ENCODE measurements at regions not wholly inside any gene's neighbourhood (a gene's known extent, or its start where the extent isn't known, plus 50 kb on each side); places are given as distances from the start of the nearest gene placed in this dataset.
"Not testable (repeated sequence)": the region's sequence is repeated elsewhere in the genome, so short reads cannot be mapped to it uniquely, and the experiment has no call there.

DNA sequence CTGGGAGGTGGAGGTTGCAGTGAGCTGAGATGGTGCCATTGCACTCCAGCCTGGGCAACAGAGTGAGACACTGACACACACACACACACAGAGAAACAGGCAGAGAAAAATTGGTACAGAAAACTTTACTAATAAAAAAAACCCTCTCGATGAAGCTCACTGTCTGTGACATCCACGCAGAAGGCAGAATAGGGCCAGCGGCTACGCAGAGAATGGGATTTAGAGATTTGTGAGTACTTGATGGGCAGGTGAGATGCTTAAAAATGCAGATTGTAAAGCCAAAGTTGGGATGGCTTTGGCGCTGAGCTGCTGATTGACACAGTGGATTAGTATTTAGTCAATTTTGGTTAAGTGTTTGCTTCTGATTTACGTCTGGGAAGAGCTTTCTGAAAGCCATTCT lies 561.1 kb downstream of the TBC1D22A start:
- no peak for DNase-seq (ENCODE audit: low spot score)
- no peak for FAIRE-seq

DNA sequence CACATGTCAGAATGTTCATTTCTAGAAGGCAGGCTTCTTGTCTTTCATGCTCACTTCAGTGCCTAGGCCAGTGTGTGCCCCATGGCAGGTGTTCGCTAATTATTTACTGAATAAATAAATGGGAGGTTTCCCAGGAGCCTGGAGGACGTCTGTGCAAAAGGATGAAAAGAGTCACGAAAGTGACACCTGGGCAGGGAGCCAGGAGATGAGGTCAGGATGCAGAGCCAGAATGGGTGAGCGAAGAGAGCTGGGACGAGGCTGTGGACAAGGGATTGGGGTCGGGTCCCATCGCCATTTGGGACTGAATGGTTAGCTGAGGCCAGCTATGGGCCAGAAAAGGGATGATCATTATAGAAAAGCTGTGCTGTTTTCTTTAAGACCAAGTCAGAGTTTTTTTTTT lies 560.4 kb downstream of the TBC1D22A start:
- DNase-seq (ENCODE audit: low spot score), result no peak
- no peak for FAIRE-seq

DNA sequence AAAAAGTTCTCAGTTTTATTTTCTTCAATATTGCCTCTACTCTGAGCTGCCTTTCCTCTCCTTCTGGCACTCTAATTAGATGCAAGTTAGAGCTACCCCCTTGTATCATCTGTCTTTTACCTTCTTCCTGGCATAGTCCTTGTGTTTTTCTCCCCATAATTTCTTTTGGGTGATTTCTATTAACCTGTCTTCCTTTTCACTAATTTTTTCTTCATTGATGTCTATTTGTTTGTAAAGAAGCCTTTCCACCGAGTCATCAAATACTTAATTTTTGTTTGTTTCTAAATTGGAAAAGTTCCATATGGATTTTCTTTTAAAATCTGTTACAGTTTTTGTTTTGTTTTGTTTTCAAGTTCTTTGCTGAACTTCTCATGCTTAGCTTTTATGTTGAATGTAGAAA lies 558.1 kb downstream of the TBC1D22A start:
- no peak for FAIRE-seq

DNA sequence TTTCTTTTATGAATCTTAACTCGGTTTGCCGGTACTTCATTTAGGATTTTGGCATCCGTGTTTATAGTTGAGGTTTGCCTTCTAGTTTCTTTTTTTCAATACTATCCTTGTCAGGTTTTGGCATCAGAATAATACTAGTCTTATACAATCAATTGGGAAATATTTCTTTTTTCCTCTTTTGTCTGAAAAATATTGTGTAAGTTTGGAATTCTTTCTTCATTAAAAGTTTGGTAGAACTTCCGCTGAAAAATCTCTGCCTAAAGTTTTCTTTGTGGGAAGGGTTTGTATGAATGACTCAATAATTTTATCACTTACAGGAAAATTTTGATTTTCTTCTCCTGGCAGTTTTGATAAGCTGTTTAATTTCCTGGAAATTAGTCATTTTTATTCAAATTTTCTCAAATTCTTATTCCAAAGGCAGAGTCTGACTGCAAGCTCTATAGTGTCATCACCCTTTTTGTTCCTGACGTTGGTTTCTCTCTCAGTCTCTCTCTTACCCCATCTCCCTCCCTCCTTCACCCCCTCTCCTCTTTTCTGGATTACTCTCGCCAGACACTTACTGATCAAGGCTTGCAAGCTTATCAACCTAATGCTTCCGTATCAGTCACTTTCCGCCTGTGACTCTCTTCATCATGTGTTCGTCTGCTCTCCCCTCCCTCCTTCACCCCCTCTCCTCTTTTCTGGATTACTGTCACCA lies 555.7 kb downstream of the TBC1D22A start:
- DNase-seq (ENCODE audit: low spot score), result no peak
- FAIRE-seq, result no peak

More for the DNA sequence above, 558.1 kb downstream of the TBC1D22A start:
- no peak for DNase-seq (ENCODE audit: low spot score)

DNA sequence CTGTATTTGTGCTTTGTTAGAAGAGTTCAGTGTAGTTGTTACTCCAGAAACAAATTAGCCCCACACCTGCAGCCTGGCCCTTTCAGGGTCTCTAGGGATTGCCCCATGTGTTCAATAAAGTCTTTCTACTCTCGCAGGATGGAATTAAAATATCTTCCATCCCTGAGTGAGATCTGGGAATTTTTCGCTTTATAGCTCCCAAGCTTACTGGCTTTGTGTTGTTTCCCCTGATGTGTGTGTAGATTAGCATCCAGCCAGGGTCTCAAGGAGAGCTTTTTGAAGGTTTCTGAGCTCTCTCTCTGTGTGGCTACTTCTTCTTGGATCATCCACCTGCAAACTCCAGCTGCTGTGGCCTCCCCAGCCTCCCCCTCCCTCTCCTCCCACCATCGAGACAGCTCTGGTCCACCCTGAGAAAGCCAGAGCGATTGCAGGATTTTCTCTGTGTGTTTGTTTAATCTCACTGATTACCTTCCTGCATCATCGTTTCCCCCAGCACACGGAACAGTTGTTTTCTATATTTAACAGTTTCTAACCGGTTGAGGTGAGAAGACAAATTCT lies 553.5 kb downstream of the TBC1D22A start:
- DNase-seq (ENCODE audit: low spot score), result no peak

DNA sequence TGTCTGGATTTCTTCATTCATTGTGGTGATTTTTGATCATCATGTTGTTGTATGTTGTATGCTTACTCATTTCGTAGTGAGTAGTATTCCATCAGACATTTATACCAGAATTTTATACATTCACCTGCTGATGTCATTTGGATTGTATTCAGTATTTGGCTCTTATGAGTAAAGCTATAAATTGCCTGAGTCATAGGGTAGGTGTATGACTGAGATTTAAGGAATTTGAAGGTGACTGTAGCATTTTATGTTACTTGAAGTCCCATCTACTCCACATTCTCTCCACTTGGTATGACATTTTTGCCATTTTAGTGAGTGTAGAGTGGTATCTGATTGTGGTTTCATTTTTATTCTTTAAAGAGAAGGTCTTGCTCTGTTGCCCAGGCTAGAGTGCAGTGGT lies 548.2 kb downstream of the TBC1D22A start:
- DNase-seq (ENCODE audit: low spot score) (peak; percentile 55), FAIRE-seq (no peak)

More for the DNA sequence above, 553.5 kb downstream of the TBC1D22A start:
- FAIRE-seq, result no peak

DNA sequence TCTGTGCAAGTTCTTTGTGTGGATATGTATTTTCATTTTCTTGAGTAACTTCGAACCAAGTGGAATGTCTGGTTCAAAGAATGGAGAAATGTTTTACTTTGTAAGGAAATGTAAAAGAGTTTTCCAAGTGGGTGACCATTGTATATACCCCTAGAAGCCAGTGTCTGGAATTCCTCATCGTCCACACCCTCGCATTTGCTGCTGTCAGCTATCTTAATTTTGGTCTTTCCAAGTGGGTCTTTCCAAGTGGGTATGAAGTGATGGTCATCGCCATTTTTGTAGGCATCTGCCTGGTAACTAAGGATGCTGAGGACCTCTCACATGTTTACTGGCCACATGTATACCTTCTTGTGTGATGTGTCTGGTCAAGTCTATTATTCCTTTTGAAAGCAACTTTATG lies 547.5 kb downstream of the TBC1D22A start:
- DNase-seq (ENCODE audit: low spot score), result no peak
- FAIRE-seq, result no peak

DNA sequence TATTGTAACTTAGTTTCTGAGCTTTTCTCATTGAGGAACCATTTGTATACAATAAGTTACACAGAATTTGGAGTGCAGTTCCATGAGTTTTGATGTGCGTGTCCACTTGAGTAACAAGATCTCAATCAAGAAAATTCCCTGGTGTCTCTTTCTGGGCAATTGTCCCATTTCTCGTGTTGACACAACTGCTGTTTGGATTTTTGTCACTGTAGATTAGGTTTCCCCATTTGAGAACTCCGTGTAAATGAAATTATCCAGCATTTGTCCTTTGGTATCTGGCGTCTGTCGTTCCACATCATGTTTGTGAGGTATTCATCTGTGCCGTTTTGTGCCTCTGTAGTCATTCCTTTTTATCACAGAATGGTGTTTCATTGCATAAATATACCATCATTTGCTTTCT lies 547.0 kb downstream of the TBC1D22A start:
- DNase-seq (ENCODE audit: low spot score), result no peak
- FAIRE-seq, result peak; percentile 37

DNA sequence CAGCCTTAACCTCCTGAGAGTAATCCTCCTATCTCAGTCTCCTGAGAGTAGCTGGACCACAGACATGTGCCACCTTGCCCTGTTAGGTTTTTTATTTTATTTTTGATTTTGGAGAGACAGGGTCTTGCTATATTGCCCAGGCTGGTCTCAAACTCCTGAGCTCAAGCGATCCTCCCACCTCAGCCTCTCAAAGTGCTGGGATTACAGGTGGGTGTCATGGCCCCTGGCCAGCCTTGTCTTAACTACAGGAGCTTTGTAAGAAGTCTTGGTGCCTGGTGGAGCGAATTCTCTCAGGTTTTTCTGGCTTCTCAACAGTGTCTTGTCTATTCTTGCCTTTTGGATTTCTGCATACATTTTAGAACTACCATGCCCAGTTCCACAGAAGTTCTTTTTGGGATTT lies 546.4 kb downstream of the TBC1D22A start:
- FAIRE-seq (no peak), DNase-seq (ENCODE audit: low spot score) (no peak)

DNA sequence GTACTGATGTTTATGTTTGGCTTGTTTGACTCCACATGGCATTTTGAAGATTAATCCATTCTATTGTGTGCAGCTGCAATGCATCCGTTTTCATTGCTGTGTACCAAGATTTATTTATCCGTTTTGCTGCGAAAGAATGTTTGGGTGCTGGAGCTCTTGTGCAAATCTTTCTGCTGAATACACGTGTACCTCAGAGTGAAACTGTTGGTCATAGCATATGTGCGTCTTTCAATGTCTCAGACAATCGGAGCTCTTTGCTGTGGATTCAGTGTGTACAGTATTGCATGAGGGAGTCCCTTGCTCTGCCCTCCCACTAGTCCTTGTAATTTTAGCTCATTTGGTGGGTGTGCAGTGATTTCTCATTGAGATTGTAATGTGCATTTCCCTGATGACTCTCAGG lies 545.4 kb downstream of the TBC1D22A start:
- no peak for FAIRE-seq
- DNase-seq (ENCODE audit: low spot score), result no peak

DNA sequence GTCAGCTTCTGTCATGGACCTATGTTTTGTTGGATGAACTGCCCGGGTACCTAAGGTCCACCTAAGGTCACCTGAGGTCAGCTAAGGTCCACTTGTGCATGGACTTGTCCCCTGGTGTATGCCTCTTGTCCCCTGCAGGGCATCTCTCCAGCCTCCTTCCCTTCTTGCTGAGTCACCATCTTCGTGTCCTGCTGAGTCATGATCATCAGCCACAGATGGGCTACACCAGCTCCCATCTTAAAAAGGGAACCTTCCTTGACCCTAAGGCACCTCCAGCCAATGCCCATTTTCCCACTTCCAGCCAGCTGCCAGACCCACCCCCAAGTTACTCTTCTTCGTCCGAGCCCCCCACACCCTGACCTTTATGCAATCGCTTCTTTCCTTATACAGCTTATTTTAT lies 544.9 kb downstream of the TBC1D22A start:
- DNase-seq (ENCODE audit: low spot score) (no peak), FAIRE-seq (no peak)

DNA sequence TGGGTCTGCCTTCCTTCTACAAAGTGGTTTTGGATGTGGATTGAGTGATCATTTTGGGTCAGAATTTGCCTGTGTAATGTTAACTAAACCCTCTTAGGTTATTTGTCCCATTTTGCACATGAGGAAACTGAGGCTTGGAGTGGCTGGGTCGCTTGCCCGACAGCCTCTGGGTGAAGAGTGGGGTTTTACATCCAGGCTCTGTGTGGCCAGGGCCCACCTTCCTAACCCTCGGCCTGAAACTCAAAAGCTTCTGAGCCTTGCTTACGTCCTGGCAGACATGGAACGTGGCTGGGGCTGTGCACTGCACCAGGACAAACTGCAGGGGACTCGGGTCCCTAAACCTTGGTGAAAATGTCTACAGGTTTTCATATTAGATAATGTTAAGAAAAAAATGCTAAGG lies 542.4 kb downstream of the TBC1D22A start:
- FAIRE-seq (no peak), DNase-seq (ENCODE audit: low spot score) (no peak)

DNA sequence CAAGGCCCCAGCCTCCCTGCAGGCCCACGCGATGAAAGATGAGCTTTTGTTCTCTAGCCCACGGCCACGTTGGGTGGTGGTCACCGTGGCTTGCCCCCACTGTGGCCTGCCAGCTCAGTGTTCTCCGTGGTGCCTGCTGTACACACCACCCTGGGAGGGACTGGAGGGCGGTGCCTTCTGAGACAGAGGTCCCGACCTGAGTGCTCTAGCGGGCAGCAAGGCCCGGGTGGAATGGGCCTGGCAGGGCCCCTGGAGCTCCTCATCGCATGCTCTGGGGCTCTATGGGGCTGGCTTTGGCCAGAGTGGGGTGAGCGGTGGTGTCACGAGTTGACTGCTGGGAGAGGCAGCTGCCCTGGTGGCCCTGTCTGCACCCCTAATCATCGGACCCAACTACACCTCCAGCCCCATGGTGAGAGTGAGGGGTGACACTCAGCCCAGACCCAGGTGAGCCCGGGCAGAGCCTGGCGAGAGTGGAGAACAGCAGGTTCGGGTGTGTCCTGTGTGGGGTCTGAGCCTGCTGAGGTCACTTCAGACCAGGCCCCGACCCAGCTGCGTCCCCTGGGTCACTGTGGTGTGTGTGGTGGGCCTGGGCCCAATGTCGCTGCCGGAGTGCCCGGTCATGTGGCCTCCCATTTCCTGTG lies 541.9 kb downstream of the TBC1D22A start:
- FAIRE-seq (no peak), DNase-seq (ENCODE audit: low spot score) (no peak)

DNA sequence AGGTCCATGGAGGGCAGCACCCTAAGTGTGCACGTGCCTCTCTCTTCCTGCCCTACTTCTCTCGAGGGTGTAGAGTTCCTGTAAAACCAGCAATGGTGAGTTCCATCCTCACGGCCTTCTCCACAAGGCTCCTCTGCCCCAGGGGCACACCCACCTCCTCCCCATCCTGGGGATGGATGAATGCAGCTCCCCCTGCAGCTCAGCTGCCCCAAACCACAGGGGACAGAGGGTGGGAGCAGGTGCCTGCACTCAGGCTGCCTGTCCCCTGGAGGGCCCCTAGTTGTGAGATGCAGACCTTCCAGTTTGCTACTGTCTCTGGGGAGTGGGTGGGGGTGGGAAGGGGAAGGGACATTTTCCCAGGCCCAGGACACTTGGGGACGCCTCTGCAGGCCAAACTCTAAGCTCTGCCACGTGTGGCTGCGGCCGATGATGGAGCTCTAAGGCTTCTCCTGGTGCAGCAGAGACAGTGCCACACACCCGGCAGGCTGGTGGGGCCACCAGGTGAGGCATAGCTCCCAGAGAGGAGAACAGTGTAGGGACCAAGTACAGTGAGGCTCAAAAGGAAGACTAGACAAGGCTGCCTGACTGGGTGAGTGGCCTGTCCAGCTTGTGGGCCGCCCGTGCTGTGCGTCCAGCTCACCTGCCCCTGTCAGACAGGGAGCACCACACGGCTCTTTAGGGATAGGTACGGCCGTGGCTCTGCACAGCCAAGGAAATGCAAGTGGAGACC lies 540.9 kb downstream of the TBC1D22A start:
- no peak for DNase-seq (ENCODE audit: low spot score)
- FAIRE-seq, result no peak

DNA sequence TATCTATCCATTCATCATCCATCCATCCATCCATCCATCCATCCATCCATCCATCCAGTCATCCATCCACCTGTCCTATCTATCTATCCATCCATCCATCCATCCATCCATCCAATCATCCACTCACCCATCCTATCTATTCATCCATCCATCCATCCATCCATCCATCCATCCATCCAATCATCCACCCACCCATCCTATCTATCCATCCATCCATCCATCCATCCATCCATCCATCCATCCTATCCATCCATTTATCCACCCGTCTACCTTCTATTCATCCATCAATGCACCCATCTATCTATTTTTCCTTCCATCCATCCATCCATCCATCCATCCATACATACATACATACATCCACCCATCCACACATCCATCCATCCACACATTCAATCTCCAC lies 540.1 kb downstream of the TBC1D22A start:
- FAIRE-seq; DNase-seq (ENCODE audit: low spot score): not testable (repeated sequence)

DNA sequence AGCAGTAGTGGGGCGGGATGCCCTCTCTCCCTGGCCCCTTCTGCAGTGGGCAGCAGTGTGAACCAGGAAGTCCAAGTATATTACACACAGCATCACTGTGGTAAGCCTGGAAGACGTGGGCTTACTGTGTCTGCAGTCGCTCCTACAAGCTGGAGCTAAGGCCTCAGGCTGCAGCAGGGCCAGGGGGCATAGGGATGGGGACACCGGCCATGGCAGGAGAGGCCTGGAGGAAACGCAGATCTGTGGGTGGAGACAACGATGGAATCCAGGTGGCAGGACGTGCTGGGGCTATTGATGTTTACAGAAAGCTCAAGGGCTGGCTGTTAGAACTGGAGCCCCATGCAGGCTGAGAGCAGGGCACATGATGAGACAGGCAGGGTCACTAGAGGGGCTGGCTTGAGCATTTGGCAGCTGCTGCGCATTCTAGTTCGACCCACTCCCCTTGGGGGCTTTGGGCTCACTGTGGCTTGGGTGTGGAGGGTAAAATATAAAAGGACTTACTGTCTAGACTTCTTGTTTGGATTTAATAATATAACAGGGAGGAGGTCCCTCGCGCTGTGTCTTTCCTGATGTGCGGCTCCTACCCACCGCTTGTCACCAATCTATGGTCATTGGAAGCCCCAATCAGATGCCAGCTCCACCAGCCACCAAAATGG lies 539.5 kb downstream of the TBC1D22A start:
- FAIRE-seq (no peak), DNase-seq (ENCODE audit: low spot score) (no peak)

DNA sequence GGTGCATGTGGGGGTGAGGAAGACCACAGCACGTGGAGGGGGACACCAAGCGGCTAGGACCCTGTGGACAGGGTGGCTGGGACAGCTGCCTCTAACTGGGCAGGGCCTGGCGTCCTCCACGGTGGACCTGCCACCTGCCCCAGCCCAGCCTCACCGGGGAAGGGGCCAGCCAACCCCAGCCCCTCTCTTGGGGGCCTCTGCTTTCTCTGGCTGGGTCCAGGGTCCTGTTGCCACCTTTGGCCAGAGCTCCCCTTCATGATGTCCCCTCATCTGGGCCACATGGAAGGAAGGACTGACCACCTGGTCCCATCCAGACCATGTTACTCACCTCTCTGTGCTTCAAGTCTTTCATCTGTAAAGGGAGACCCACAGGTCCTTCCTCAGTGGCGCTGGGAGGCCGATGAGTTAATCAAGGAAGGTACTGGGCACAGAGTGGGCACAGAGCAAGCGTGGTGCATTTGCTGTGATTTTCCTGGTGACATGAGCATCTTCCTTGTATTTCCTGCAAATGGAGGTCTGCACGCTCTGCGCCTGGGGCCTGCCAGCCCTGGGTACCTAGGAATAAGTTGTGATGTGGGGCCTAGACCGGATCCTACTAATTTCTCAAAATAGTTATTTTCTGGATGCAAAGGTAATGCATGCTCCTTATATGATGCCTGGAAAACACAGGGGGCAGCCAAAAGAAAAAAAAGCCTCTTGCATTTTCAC lies 538.4 kb downstream of the TBC1D22A start:
- DNase-seq (ENCODE audit: low spot score) (no peak), FAIRE-seq (no peak)

DNA sequence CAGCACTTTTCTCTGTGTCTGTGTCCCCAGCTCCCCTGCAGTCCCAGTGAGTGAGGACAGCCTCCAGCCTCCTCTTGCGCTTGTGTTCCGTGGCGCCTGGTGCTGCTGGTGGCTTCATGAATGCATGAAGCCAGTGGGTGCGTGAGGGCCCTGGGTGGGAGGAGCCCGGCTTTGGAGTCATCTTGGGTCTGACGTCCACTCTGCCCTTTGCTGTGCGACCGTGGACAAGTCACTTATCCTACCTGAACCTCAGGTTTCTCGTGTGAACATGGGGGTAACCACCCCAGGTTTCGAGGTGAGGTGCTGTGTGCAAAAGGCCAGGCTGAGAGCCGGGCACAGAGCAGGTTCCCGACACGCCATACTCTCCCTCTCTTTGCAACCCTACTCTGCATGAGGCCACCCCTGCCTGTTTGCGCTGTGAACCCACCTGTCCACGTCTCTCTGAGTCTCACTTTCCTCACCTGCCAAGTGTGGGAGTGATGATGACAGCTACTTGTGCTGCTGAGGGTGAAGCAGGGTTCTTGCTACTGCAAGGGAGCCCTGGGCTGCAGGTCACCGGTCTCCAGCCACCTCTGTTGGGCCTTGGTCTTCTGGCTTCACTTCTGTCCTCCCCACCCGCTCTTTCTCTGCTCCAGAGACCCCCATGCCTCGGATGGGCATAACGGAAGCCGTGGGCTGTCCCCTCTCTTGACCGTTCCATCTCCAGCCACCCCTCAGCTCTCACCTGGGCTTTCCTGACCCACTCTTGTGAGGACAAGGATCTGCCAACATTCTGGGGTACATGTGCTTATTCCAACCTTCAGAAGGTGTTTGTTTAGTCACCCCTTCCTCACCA lies 537.6 kb downstream of the TBC1D22A start:
- FAIRE-seq, result no peak
- DNase-seq (ENCODE audit: low spot score), result no peak

DNA sequence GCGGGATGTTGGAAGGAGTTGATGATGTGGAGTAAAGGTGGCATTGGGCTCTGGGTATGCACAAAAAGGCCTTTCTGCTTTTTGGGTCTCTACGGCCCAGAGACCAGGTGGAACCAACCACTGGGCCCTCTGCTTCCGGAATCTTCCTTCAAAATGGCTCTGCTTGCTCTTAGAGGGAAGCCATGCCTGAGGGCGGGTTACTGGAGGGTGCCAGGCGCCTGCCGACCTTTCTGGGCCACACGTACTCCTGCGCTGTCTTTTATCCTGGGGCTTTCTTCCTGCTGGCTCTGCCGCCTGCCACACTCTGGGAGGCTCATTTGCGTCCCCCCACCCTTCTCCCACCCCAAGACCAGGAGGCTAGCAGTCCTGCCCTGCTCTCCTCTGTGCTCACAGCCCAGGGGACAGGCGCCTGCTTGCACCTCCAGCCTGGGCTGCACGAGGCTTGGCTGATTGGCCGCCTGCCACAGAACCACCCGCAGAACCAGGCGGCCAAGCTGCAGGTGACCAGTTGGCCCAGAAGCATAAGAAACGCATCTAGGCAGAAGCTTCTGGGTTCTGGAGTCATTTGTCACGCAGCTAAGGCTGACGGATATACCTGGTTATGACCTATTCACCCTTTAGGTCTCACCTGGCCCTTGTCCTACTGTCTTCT lies 536.9 kb downstream of the TBC1D22A start:
- DNase-seq (ENCODE audit: low spot score), result no peak
- FAIRE-seq, result no peak
